GM23338 (cell line): ENCODE measurements at regions not wholly inside any gene's neighbourhood (a gene's known extent, or its start where the extent isn't known, plus 50 kb on each side); places are given as distances from the start of the nearest gene placed in this dataset.

Source experiments
- CTCF ChIP-seq, 2 experiments: fragments of 200-600 bp in 1 of 2; sonication (generic) in 1 of 2; conservative IDR thresholded peaks; 2 replicates each; pipeline versions ENCODE4 v1.5.1 to v1.6.1; 2016 to 2017; ENCODE audit warnings: antibody characterized with exemption in 2 of 2, low read depth in 2 of 2, mild to moderate bottlenecking in 2 of 2, moderate library complexity in 1 of 2
- EZH2 ChIP-seq: fragments of 200-600 bp; sonication (generic); IDR thresholded peaks from one replicate; pipeline ENCODE4 v1.8.0; 2017; ENCODE audit warnings: antibody characterized with exemption, mild to moderate bottlenecking, low read depth; ENCODE audit not compliant: unreplicated experiment

- TF ChIP-seq CTCF (conservative IDR thresholded peaks at IDR 0.05; ENCODE audit: low read depth in 2 of 2) (no peak), EZH2 (no peak)
These were observed 175.7 kb downstream of the LINC00237 start for GRCh38 chr20:20930500-20930899.
